HG03097 (cell line): ENCODE measurements at regions not wholly inside any gene's neighbourhood (a gene's known extent, or its start where the extent isn't known, plus 50 kb on each side); places are given as distances from the start of the nearest gene placed in this dataset.

ENCODE experiments used
- ATAC-seq: cut with Tn5 transposase; IDR thresholded peaks from one replicate; pipeline ENCODE4 v1.9.1; 2021; ENCODE audit not compliant: unreplicated experiment, low FRiP score

DNA sequence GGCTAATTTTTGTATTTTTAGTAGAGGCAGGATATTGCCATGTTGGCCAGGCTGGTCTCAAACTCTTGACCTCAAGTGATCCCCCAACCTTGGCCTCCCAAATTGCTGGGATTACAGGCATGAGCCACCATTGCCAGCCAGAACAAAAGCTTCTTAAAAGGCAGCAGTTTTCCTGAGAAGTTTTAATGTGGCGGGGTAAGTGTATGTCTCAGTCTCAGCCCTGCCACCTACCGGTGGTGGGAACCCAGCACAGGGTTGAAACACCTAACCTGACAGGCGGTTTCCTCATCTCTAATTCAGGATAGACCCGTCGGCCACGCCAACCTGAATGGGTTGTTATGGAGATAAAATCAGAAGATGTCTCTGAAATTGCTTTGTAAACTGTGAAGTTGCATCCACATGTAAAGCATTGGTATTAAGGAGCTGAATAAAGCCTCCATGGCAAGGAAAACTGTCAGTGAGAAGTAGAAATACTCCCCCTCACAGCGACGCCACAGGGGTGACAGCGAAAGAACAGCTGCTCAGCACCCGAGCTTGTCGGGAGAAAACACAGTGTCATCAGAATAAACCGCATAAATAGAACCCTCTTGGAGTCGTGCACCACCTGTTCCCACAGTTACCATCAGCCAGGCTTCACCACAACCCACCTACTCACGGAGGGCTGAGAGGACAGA lies 165.9 kb upstream of the NCAM1 start:
- no peak for ATAC-seq

DNA sequence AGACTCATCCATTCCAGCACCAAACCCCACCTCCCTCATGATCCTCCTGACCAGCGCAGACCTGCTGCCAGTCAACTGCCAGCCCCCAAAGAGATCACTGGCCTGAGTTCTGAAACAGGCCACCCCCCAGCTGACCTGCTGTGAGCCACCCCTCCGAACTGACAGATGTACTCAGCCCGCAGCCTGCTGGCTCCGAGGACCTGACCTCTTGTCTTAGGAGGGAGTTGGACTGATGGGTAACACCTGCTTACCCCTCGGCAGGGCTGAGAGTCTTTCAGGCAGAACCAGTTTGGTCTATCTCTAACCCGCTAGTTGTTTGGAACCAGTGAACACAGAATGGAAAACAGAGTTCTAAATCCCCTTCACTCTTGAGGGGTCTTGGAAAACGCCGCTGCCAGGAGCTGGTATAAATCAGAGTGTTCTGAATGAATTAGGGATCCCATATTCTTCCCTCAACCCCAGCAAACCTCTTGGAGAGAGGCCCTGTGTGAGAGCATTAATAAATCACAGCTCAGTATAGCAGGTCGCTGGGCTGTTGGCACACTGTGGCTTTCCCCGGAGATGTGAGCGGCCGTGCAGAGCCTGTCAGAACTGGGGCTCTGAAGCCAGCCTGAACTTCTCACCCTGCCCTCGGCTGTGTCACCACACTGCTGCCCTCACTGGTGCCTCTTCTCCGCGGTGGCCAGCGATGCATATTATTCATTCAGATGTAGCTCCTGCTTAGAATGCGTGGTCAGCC lies 165.1 kb upstream of the NCAM1 start:
- ATAC-seq: no peak

DNA sequence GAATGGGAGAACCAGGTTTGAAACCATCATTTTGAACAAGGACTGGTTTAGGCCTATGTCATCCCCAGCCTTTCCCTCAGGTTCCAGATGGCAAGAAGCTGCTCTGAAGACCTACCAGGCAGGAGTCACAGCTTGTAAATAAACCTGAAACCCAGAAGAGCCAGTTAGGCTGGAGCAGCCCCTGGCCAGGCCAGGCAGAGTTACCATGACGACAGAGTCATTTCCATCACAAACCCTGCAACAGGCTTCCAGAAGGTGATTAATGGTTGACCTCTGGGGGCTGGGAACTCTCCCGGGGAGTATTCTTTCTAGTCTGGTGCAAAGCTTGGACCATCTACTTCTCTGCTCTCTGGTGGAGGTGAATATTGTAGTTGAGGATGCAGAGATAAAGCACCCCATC lies 164.1 kb upstream of the NCAM1 start:
- ATAC-seq: no peak

DNA sequence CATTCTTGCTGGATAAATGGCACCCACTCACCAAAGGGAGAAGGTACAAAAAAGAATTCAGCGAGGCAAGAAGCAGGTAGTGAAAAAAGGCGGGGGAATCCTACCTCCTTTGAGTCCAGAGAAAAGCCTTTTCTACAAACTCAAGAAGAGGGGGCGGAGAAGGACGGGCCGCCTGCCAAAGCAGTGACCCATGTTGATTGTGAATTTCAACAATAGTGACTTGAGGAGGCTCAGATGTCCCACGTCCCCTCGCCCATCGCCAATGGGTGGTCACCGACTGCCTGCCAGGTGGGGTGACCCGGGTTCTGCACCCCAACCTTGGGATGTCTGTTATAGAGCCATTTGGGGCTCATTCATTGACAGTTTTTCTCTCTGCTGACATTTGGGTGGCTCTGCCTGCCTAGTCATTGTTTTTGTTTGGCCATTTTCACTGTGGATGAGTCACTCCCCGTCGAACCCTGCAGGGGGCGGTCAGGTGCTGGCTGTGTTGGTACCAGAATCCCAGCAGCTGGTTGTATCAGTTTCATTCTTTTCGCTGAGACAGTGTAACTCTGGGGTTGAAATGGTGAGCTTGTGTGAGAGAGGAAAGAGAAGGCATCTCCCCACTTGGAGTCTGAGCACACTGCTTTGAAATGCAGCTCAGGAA lies 163.4 kb upstream of the NCAM1 start:
- ATAC-seq: no peak

DNA sequence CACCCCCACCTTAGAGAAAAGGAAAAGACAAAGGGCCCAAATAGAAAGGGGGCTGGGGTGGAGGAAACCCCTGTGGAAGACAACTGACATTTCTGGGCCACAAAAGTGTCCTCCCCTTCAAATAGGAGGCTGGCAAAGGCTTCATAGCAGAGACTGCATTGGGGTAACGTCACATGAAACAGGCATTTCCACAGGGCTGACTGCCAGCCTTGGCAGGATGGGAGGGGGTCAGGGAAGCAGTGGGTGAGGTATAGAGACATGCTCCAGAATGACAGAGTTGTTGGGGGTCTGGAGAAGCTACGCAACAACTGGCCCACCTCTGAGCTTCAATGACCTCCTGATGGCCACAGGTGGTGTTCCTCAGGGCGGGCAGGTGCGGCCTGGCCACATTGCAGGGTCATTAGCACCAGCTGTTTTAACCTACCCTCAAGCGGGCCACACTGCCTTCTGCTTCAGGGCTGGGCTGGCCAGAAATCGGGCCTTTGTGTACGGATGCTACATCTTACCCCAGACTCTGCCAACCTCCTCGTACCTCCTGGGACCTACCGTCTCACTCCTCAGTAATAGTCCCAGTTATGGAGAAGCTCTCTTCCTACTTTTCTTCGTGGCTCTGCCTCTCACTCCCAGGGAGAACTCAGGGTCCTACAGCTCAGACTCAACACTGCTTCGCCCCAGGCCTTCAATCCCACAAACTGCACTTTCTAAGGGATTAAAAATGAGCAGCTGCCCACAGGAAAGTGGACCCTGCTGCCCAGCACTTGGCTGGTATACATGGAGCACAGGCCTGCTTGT lies 160.0 kb upstream of the NCAM1 start:
- no peak for ATAC-seq

DNA sequence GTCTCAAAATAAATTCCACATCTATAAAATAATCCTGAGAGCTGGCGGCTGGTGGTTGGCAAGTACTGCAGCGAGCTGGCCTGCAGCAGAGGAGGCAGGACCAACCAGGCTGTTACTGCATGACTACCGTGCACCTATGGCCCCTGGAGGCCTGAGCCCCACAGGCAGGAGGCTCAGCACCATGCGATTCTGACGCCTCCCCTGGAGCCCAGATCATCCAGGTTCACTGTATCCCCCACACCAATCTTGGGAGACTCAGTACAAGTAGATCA lies 159.5 kb upstream of the NCAM1 start:
- no peak for ATAC-seq

DNA sequence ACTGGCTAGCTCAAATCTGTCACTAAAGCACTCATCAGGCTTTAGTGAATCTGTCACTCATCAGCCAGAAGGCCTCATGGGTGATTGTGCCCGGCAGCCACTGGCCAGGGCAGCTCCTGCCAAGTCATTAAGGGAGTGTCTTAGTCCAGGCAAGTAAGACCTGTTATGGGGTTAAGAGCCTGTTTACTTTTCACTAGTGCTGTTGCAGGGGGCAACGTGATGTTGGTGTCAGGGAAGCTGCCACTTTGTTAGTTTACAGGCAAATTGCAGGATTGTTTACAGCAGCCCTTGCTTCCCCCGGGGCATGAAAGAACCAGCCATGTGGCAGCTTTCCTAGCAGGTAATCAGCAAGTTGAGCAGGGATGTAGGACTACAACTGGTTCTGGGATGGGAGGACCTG lies 155.6 kb upstream of the NCAM1 start:
- no peak for ATAC-seq

DNA sequence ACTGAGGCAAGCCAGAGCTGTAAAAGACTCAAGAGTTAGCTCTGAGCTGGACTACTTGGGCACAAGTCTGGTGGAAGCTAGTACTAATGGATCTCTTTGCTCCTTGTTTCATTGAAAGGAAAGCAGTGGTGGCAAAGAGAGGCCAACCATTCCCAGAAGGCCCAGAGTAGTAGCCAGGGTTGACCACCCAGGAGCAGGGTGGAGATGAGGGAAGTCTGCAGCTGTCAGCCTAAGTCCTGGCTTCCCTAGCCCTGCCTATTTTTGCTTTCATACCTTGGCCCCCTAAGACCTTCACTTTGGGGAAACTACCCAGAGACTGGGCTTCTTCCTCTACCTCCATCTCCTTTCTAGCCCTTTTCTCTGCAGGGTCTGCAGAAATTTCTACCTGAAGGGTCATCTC lies 155.0 kb upstream of the NCAM1 start:
- ATAC-seq: no peak

DNA sequence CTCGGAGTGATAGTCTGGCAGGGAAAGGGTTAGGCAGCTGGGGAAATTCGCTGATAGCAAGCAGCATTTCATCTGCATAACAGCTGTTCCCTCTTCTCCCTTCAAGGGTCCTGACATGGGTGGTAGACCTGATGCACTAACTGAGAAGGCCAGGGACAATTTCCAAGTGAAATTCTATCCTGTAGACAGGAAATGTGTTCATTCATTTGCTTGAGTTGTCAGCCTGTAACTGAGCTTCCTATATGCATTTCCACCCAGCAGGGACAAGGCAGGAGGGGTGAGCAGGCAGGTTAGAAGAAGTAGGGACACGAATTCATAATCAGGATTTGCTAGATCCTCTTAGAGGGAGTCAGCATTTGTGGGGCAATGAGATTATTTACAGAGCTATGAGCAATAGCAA lies 154.3 kb upstream of the NCAM1 start:
- no peak for ATAC-seq

DNA sequence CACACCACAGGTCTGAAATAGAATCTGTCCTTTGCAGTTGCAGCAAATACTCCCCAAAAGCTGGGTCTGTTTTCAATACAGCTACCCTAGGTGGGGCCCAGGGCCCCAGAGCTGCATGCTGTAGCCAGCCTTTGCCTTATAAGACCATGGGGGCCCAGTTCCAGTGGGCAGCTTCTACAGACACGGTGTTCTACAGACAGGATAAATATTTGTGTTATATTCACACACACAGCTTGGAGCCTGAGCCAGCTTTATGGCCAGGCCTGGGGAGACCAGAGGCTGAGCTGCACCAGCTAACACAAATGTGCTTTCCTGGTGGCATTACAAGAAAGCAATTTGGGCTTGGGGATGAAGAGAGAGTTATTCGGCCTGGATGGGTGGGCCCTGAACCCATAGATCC lies 151.8 kb upstream of the NCAM1 start:
- ATAC-seq: no peak

DNA sequence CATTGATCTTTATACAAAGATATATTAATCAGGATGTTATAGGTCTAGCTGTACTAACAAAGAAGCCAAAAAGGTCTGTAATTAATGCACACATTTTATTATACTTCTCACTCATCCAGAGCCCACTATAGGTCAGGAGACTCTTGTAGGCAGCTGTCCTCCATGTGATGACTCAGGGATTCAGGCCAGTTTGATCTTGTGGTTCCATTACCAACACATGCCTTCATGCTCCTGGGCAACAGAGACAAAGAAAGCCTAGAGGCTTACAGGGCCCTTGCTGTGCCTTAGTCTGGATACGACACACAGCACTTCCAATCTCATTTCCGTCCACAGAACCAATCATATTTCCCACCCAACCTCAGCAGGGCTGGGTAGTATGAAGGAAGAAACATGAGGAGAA lies 150.3 kb upstream of the NCAM1 start:
- no peak for ATAC-seq

DNA sequence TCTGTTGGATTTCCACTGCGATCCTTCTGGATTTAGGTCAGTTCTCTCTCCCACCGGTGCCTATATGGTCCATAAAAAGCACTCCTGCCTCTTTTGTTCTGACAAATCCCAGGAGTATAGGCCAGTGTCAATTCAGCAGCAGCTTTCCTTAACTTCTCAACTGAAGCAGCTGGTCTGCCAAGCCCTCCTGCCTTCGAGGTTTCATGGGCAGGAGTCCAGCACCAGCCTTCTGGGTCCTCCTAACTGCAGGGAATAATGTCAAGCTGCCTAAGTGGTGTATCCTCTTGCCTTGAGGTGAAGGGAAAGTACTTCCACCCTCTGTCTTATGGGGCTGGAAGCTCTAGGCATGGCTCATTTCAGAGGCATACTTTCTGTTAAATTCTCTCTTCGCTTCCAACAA lies 149.4 kb upstream of the NCAM1 start:
- ATAC-seq: no peak

DNA sequence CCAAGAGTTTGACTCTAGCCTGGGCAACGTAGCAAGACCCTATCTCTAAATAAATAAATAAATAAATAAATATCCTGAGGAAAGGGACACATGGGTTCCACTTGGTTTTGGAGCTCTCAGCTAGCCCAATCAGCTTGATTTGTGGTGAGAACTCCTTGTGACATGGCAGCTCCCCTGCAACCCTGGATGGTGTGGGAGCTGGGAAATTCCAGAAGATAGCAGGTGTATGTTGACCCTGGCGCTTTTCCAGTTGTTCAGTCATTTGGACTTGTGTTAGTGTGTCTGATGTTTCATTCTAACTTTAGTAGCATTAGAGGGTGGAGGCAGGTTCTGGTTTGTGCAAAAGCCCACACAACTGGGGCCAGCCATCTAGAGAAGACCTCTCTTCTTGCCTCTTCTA lies 148.5 kb upstream of the NCAM1 start:
- ATAC-seq: no peak

DNA sequence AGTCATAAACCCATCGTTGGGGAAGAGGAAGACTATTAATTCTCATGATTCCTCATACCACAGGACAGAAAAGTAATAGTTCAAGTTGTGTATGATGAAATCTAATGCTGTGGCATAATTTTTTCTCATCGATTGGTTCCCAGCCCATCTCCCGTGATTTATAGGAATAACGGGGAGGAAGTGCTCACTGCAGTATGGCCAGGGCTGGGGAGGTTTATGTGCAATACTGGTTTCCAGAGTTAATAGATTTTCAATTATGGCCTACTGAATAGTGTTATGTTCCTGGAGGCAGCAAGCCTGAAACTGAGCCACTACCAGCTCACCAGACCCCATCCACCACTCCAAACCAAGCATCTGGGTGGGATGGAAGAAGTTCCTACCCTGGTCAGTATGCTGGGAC lies 147.1 kb upstream of the NCAM1 start:
- ATAC-seq: no peak

DNA sequence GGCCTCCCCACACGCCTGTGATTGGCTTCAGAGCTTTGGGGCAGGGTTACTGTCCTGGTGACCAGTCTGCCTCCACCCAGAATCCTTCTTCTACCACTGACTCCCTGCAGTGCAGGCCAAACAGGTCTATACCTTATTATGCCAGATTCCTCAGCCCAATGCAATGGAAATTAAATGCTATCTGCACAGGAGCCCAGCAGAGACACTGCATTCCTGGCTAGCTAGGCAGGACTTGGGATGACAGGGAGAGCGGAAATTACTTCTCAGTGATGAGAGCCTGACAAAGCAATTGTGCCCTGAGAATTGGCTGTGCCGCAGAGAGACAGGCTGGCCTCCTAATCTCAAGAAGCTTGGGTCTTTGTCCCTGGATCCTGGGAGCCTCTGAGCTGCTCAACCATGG lies 143.8 kb upstream of the NCAM1 start:
- ATAC-seq: no peak

DNA sequence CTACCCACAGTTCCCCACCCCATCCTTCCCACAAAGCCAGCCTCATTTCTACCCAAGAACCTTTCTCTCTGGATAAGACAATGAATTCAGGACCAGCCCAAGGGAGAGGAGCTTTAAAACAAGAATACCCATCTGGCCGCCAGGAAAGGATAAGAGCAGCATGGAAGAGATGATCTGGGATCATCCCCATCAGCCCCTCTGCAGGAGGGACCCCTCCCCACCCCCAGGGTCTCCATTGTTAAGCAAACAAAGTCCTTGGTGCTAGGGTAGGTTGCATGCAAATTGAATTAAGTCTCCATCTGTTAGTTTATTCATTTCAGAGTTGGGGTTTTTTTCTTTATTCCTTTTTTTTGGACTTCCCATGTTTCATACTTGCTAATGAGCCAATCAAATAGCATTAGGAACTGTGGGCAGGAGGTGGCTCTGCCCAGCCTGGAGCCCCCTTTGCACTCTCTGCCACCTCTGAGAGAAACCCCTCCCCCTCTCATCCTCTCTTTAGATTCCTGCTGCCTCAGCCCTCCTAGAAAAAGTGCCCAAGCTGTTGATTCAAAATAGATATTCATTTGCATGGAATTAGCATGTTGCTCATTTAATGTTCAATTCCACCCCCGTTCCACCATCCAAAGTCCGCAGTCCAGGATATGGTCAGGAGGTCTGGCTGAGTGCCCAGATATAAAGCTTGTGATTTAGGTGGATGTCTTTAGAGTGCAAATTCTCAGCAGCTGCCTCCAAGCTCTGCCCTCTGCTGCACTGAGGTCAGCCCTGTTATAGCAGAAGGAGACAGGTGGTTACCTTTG lies 138.5 kb upstream of the NCAM1 start:
- ATAC-seq: no peak

DNA sequence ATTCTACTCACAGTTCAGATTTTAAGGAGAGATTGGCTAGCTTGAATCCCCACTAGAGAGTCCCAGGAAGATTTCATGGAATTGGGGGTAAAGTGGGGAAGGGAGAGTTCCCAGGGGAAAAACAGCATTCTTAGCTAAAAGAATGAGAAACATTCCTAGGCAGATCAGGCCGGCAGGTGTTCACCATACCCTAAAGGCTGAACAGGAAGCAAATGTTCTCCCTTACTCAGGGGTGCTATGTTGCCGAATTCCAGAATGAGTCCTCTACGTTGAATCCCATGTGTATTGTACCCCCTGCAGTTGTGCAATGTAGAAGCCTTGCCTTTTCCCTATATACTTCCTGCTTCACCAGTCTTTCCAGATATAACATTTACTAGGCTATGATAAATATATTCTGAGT lies 135.2 kb upstream of the NCAM1 start:
- ATAC-seq: no peak

DNA sequence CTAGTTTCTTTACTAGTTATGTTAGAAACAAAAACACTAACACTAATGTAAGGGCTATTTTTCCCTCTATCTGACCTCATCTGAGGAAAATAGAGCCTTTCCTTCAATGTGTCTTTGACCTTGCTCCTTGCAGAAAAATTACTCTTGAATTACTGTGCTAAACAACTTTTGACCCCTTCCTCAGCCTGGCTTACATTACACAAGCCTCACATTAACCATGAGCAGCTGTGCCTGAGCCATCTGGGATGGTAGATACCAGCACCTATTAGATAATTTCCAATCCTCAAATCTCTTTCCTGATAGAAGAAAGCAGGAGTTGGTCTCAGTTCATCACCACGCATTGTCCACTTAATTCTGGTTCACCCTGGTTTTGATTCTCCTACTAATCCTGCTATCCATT lies 134.4 kb upstream of the NCAM1 start:
- ATAC-seq: no peak

DNA sequence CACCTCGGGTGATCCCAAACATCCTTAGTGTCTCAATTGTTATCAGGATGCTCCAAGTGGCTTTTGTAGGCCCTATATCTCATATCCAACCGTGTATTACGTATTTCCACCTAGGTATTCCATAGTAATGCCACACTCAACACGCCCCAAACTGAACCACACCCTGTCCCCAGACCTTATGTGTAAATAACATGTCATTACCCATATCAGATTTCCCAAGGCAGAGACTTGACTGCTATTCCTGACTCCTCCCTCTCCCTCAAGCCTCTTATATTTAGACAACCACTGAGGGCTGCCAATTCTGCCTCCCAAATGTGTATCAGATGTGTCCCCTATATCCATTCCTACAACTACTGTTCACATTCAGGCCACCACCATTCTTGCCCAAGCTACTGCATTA lies 132.8 kb upstream of the NCAM1 start:
- no peak for ATAC-seq

DNA sequence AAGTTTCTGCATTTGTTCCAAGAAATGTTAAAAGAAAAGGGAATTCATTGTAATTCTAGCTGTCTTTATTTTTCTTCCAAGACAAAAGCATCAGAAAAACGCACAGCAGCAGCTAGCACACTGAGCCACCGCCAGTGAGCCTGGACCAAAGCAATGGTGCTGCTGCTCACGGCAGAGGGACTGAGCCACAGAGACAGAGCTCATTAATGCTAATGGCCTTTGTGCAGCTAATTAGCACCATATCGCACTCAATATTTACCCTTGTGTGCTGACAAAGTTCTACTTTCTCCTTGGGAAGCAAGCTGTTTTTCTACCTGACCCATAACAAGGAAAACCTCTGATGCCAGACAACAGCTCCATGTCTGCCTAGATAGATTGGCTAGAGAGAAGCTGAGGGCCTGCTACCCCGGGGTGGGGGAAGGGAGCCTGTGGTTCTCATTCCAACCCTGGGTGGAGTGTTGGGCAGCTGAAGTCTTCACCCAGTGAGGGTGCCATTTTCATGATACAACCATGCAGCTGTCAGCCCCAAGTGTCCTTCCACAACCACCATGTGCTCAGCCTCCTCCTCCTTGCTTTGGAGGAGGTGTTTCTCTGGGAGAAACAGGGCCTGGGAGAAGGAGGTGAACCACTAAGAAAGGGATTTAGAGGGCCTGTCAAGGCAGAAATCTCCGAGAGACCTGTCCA lies 131.1 kb upstream of the NCAM1 start:
- ATAC-seq: no peak
